ENCODE measurements at regions not wholly inside any gene's neighbourhood (a gene's known extent, or its start where the extent isn't known, plus 50 kb on each side); places are given as distances from the start of the nearest gene placed in this dataset.

DNA sequence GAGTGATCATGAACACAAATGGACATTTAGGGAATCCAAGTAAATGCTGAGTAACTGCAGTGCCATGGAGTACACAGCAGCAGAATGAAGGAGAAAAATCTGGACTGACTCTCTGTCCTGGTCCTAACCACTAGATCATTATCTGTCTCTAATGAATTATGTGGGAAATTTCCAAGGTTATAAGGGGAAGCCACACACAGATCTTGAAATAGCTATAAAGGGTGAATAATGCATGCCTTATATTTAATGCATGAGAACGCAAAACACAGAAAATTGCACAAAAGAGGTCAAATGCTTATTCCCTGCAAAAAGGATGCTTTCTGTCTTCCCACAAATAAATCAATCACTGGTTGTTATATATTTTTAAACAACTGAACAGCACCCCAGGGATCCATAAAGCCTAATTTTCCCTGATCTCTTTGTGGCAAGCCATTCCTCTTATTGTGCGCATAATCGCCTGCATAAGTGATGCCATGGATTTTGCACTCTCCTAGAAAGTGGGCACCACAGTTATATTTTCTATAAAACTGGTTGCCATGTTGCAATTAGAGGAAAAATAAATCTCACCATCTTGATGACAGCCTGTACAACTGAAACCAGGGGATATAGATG, 201.8 kb downstream of the XPNPEP1 start:
- Mint-ChIP-seq H3K9me3 (no peaks in the 10 kb centered on the region), H3K4me3 (no peak overlapping the region), H3K27me3 (peaks cover 2% of the 10 kb centered on the region), H3K36me3 (ENCODE audit: low read depth) (no peaks in the 10 kb centered on the region), H3K4me1 (no peaks in the 10 kb centered on the region), H3K27ac (no peak overlapping the region)
- no peak for DNase-seq
- ChIA-PET CTCF (no interaction called here), POLR2A (no interaction called here)

GRCh38 chr10:109706026-109706560, 217.2 kb downstream of the XPNPEP1 start:
- DNase-seq: no peak
- no peak overlapping the region for H3K27ac Mint-ChIP-seq
- H3K27me3 Mint-ChIP-seq: no peaks in the 10 kb centered on the region
- no peak overlapping the region for H3K4me3 Mint-ChIP-seq
- ChIA-PET CTCF (no interaction called here), POLR2A (no interaction called here)
- no peaks in the 10 kb centered on the region for H3K4me1 Mint-ChIP-seq
- no peaks in the 10 kb centered on the region for H3K9me3 Mint-ChIP-seq
- no peaks in the 10 kb centered on the region for H3K36me3 Mint-ChIP-seq (ENCODE audit: low read depth)

DNA sequence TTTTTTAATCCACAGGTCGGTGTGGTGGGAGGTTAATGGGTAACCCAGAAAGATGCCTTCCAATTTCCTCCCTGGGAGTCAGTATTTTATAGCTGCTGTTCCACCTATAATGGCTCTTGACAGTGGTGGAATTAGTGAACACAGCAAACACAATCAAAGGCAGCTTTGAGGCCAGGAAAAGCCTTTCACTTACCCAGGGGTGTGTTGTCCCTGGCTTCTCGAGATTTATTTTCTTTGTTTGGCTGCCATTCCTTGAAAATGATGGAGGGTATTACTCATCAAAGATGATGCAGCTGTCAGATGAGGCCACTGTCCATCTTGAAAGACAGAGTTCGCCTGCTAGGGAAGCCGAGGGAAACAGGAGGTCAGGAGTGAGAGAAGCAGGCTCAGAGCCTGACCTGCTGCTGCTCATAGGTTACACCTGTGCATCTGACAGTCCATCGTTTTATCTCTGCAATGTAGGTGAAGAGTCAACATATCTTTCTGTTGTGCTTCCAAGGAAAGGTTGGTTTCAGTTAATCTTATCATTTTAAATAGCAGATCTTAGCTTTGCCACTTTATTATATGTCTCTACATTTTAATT, 221.6 kb downstream of the XPNPEP1 start:
- Mint-ChIP-seq H3K9me3 (no peaks in the 10 kb centered on the region), H3K4me3 (no peak overlapping the region), H3K27ac (no peak overlapping the region), H3K4me1 (no peaks in the 10 kb centered on the region), H3K27me3 (no peaks in the 10 kb centered on the region), H3K36me3 (ENCODE audit: low read depth) (no peaks in the 10 kb centered on the region)
- CTCF ChIA-PET: no interaction called here
- POLR2A ChIA-PET: no interaction called here
- no peak for DNase-seq

GRCh38 chr10:109698882-109699664, 224.2 kb downstream of the XPNPEP1 start:
- no peak for DNase-seq
- H3K4me3 Mint-ChIP-seq: no peak overlapping the region
- no peaks in the 10 kb centered on the region for H3K4me1 Mint-ChIP-seq
- no peak overlapping the region for H3K27ac Mint-ChIP-seq
- no peaks in the 10 kb centered on the region for H3K9me3 Mint-ChIP-seq
- H3K36me3 Mint-ChIP-seq (ENCODE audit: low read depth): no peaks in the 10 kb centered on the region
- CTCF ChIA-PET: no interaction called here
- POLR2A ChIA-PET: no interaction called here
- no peaks in the 10 kb centered on the region for H3K27me3 Mint-ChIP-seq

- POLR2A ChIA-PET: no interaction called here
- Mint-ChIP-seq H3K27ac (no peak overlapping the region), H3K4me3 (no peak overlapping the region), H3K27me3 (no peaks in the 10 kb centered on the region), H3K36me3 (ENCODE audit: low read depth) (no peaks in the 10 kb centered on the region), H3K9me3 (no peaks in the 10 kb centered on the region), H3K4me1 (no peaks in the 10 kb centered on the region)
- DNase-seq: no peak
- CTCF ChIA-PET: no interaction called here
Measured at GRCh38 chr10:109698086-109698485, 225.2 kb downstream of the XPNPEP1 start.

GRCh38 chr10:109696981-109697775, 226.1 kb downstream of the XPNPEP1 start:
- ChIA-PET POLR2A (no interaction called here), CTCF (no interaction called here)
- no peak overlapping the region for H3K4me3 Mint-ChIP-seq
- no peaks in the 10 kb centered on the region for H3K4me1 Mint-ChIP-seq
- DNase-seq: no peak
- H3K9me3 Mint-ChIP-seq: no peaks in the 10 kb centered on the region
- no peak overlapping the region for H3K27ac Mint-ChIP-seq
- no peaks in the 10 kb centered on the region for H3K36me3 Mint-ChIP-seq (ENCODE audit: low read depth)
- H3K27me3 Mint-ChIP-seq: no peaks in the 10 kb centered on the region

DNA sequence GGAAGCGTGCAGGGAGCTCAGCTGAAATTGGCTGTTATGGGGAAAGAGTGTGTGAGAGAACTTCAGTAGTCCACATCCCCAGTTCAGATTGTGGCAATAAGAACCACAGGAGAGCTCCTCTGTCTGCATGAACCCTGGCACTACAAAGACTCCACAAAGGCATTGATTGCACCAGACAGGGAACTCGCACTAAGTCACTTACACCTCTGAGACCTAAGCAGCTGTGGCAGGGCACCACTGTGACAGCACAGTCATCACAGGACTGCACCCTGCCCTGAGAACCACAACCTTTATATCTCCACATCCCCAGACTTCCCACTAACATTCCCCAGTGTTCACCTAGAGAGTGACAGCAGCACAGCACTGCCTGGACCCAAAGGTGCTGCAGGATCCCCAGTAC, 226.8 kb downstream of the XPNPEP1 start:
- Mint-ChIP-seq H3K4me3 (no peak overlapping the region), H3K27ac (no peak overlapping the region), H3K4me1 (no peaks in the 10 kb centered on the region), H3K9me3 (no peaks in the 10 kb centered on the region), H3K27me3 (no peaks in the 10 kb centered on the region), H3K36me3 (ENCODE audit: low read depth) (no peaks in the 10 kb centered on the region)
- CTCF ChIA-PET: no interaction called here
- POLR2A ChIA-PET: no interaction called here
- no peak for DNase-seq

GRCh38 chr10:109695988-109696387, 227.3 kb downstream of the XPNPEP1 start:
- ChIA-PET POLR2A (no interaction called here), CTCF (no interaction called here)
- Mint-ChIP-seq H3K27me3 (no peaks in the 10 kb centered on the region), H3K27ac (no peak overlapping the region), H3K4me3 (no peak overlapping the region), H3K36me3 (ENCODE audit: low read depth) (no peaks in the 10 kb centered on the region), H3K9me3 (no peaks in the 10 kb centered on the region), H3K4me1 (no peaks in the 10 kb centered on the region)
- DNase-seq: no peak

DNA sequence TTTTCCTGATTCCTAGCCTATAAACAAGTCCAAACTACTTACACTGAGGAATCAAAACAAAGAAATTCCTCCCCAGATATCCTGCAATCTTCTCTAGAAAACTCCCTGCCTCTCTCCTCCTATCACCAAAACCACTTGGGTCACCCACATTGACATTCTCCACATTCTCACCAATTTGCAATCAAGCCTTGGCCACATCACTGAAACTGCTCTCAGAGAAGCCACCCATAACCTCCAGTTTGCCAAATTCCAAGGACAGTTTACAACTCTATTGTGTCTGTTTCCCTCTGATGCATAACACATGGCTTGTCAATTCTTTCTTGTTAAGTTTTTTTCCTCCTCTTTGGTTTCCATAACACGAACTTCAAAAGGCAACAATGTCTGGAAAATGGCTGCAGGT, 233.5 kb downstream of the XPNPEP1 start:
- no peak overlapping the region for H3K27ac Mint-ChIP-seq
- no peaks in the 10 kb centered on the region for H3K4me1 Mint-ChIP-seq

GRCh38 chr10:109679478-109679877, 243.8 kb downstream of the XPNPEP1 start:
- ChIA-PET POLR2A (no interaction called here), CTCF (no interaction called here)
- no peaks in the 10 kb centered on the region for H3K27me3 Mint-ChIP-seq
- H3K27ac Mint-ChIP-seq: no peak overlapping the region
- H3K4me3 Mint-ChIP-seq: no peak overlapping the region
- H3K9me3 Mint-ChIP-seq: no peaks in the 10 kb centered on the region
- H3K36me3 Mint-ChIP-seq (ENCODE audit: low read depth): no peaks in the 10 kb centered on the region
- no peaks in the 10 kb centered on the region for H3K4me1 Mint-ChIP-seq
- DNase-seq: no peak

More for the DNA sequence above, 233.5 kb downstream of the XPNPEP1 start:
- no peak for DNase-seq
- ChIA-PET CTCF (no interaction called here), POLR2A (no interaction called here)
- H3K27me3 Mint-ChIP-seq: no peaks in the 10 kb centered on the region
- no peaks in the 10 kb centered on the region for H3K9me3 Mint-ChIP-seq
- H3K4me3 Mint-ChIP-seq: no peak overlapping the region
- H3K36me3 Mint-ChIP-seq (ENCODE audit: low read depth): no peaks in the 10 kb centered on the region

GRCh38 chr10:109678857-109679256, 244.5 kb downstream of the XPNPEP1 start:
- no peak overlapping the region for H3K4me3 Mint-ChIP-seq

DNA sequence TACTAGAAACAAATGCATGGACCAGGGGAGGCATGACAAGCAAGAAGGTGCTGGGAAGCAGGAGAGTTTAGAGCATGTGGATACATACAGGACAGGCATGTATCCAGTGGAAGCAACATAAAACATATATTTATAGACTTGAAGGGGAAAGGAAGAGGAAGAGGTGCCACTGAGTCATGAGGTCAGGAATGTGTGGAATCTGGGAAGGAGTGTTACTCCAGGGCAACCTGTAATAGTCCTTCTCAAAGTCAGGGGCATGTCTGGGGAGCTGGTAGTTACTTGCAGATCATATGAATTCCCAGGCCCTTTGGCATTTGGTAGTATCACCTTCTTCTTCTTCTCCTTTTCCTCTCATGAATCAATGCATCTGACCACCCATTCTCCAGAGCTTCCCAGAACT, 246.6 kb downstream of the XPNPEP1 start:
- POLR2A ChIA-PET: no interaction called here
- no peak overlapping the region for H3K4me3 Mint-ChIP-seq
- DNase-seq: no peak

More at GRCh38 chr10:109678857-109679256, 244.5 kb downstream of the XPNPEP1 start:
- no peak overlapping the region for H3K27ac Mint-ChIP-seq
- no peak for DNase-seq
- CTCF ChIA-PET: no interaction called here
- H3K27me3 Mint-ChIP-seq: no peaks in the 10 kb centered on the region
- POLR2A ChIA-PET: no interaction called here
- H3K36me3 Mint-ChIP-seq (ENCODE audit: low read depth): no peaks in the 10 kb centered on the region
- no peaks in the 10 kb centered on the region for H3K9me3 Mint-ChIP-seq
- H3K4me1 Mint-ChIP-seq: no peaks in the 10 kb centered on the region

GRCh38 chr10:109668703-109669102, 254.6 kb downstream of the XPNPEP1 start:
- Mint-ChIP-seq H3K27me3 (no peaks in the 10 kb centered on the region), H3K9me3 (no peaks in the 10 kb centered on the region), H3K27ac (no peak overlapping the region), H3K4me3 (no peak overlapping the region), H3K36me3 (ENCODE audit: low read depth) (no peaks in the 10 kb centered on the region), H3K4me1 (no peaks in the 10 kb centered on the region)
- ChIA-PET CTCF (interaction anchor here (0.7 kb wide), 1 partner anchor 115 kb away, joined by 4 read pairs; no protein-coding TSS in a partner anchor), POLR2A (no interaction called here)
- DNase-seq: no peak

More for the DNA sequence above, 246.6 kb downstream of the XPNPEP1 start:
- Mint-ChIP-seq H3K27ac (no peak overlapping the region), H3K36me3 (ENCODE audit: low read depth) (no peaks in the 10 kb centered on the region), H3K4me1 (no peaks in the 10 kb centered on the region), H3K27me3 (no peaks in the 10 kb centered on the region), H3K9me3 (no peaks in the 10 kb centered on the region)
- CTCF ChIA-PET: interaction anchor here (0.6 kb wide), 1 partner anchor 829 kb away, joined by 3 read pairs; no protein-coding TSS in a partner anchor

Data from activated CD4-positive, alpha-beta T cell treated with anti-CD3 and anti-CD28 coated beads, Interleukin-2, amount 10 ng/mL, durations not matched to agents 7 days and 5 days (primary cell).